ENCODE measurements at regions not wholly inside any gene's neighbourhood (a gene's known extent, or its start where the extent isn't known, plus 50 kb on each side); places are given as distances from the start of the nearest gene placed in this dataset.

DNA sequence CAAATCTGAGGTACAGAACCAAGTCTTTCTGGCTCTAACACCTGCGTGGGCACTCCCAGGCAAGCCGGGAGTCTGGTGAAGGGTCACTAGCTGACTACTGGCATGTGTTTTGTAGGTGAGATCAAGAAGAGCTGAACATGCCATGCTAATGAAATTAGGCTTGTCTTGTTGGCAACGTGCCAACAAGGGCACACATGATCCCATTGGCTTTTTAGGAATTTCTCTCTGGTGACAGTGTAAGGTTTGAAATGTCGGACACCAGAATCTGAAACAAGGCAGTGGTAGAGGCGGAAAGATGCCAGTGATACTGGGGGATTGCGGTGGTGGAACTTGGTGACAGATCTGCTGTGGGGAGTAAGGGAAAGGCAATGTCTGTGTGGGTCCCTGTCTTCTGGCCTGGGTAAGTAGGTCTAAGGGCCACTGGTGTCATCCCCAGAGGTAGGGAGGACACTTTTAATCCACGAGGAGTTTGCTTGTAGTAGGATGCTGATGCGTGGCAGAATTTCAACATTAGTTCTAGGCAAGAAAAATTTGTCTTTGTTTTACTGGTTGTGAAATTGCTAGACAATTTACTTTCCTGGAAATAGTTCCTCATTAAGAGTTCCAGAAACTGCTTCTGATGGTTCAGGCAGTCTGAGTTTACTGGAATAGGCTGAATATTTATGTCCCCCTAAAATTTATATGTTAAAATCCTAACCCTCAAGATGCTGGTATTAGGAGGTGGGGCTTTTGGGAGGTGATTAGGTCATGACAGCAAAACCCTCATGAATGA is 52.6 kb upstream of the ACMSD start:
- no peak for ATAC-seq
- in situ Hi-C loops (cut with MboI): no loop called here
- no TSS peak for BruUV-seq (replicated peaks)

More for the DNA sequence above, 52.6 kb upstream of the ACMSD start:
- WGBS (ENCODE audit: insufficient coverage, low coverage, missing lambda C conversion rate): 8% methylated on average over 8 of the region's 8 CpGs
- Histone ChIP-seq H4K20me1 (replicated peaks; ENCODE audit: control insufficient read depth, insufficient read depth, low read length) (no peaks in the 10 kb centered on the region; the same call in 1 of the 2 replicates), H3K4me2 (ENCODE audit: insufficient read depth, low read length) (no peak overlapping the region), H3K79me2 (ENCODE audit: control insufficient read depth, insufficient read depth, low read length) (no peaks in the 10 kb centered on the region), H3K9me1 (ENCODE audit: control insufficient read depth, insufficient read depth, low read length) (no peaks in the 10 kb centered on the region), H3K36me3 (ENCODE audit: control insufficient read depth, insufficient read depth, low read length) (no peaks in the 10 kb centered on the region), H3K27ac (ENCODE audit: extremely low read depth, low read depth, low read length) (no peak overlapping the region), H3K27me3 (ENCODE audit: control insufficient read depth in 2 of 2, insufficient read depth in 2 of 2, low read length in 2 of 2) (peaks cover 0 to 9% of the 10 kb centered on the region in 2 experiments; a peak in 1 of 5 replicates), H3K4me1 (replicated peaks in 1 of 2; ENCODE audit: control insufficient read depth in 2 of 2, insufficient read depth in 2 of 2, low read length in 2 of 2) (no peaks in the 10 kb centered on the region), H2AFZ (ENCODE audit: low read depth, low read length) (no peak overlapping the region), H3K4me3 (no peak overlapping the region), H3K9ac (ENCODE audit: insufficient read depth in 1 of 2, low read depth in 2 of 2, low read length in 2 of 2) (no peak overlapping the region), H3K9me3 (replicated peaks; ENCODE audit: control insufficient read depth, insufficient read depth, low read depth, low read length) (no peaks in the 10 kb centered on the region)
- FAIRE-seq: no peak
- no peak for TF ChIP-seq ZBED1 (IDR thresholded peaks at IDR 0.05)
- no peak for TF ChIP-seq MED1 (CRISPR knock-in tag; IDR thresholded peaks at IDR 0.05; ENCODE audit: borderline replicate concordance)
- peak; percentile 98 for TF ChIP-seq NFIC (IDR thresholded peaks at IDR 0.05)
- TF ChIP-seq TAF1 (IDR thresholded peaks at IDR 0.05; ENCODE audit: control insufficient read depth, extremely low read depth, insufficient read depth, low read length, severe bottlenecking): no peak
- no peak for TF ChIP-seq ZNF197 (CRISPR knock-in tag; IDR thresholded peaks at IDR 0.05; ENCODE audit: low read depth)
- peak; percentile 98 for TF ChIP-seq NFIX (CRISPR knock-in tag; IDR thresholded peaks at IDR 0.05; ENCODE audit: low read depth)
- TF ChIP-seq SPI1 (IDR thresholded peaks at IDR 0.05; ENCODE audit: borderline replicate concordance, low read depth, low read length): no peak
- no peak for TF ChIP-seq ZKSCAN3 (CRISPR knock-in tag; IDR thresholded peaks at IDR 0.05)
- no peak for TF ChIP-seq TCF3 (CRISPR knock-in tag; IDR thresholded peaks at IDR 0.05)
- no peak for TF ChIP-seq GTF3C2 (IDR thresholded peaks at IDR 0.05; ENCODE audit: borderline replicate concordance, extremely low read depth, insufficient read length)
- peak; percentile 69 for TF ChIP-seq SMAD1 (IDR thresholded peaks at IDR 0.05; ENCODE audit: low read depth, low read length, partially characterized antibody)
- intact Hi-C loops (cut with micrococcal nuclease): no loop called here
- DNase-seq (ENCODE audit: extremely low read depth in 1 of 4, low spot score in 3 of 4): no peak
- ChIA-PET POLR2A (interaction anchor here (1.2 kb wide), 1 partner anchor 10 kb away, joined by 3 read pairs; no protein-coding TSS in a partner anchor), CTCF (ENCODE audit: low intra/inter-chr PET ratio) (no interaction called here)
